ACHN (cell line): ENCODE measurements at regions not wholly inside any gene's neighbourhood (a gene's known extent, or its start where the extent isn't known, plus 50 kb on each side); places are given as distances from the start of the nearest gene placed in this dataset.

Experiments
- DNase-seq: peaks from one replicate; pipeline ENCODE4 v3.0.0-alpha.2; 2015
- in situ Hi-C: cut with HindIII; loops from 2 replicates; pipeline ENCODE4 v1.10.0; 2017; ENCODE audit warnings: low sequenced_read_pairs, low pct_ligation_motif_present, low pct_unique_long_range_greater_than_20kb

GRCh38 chr5:3312299-3312698, 283.3 kb upstream of the IRX1 start:
- in situ Hi-C loops, result no loop called here
- no peak for DNase-seq

DNA sequence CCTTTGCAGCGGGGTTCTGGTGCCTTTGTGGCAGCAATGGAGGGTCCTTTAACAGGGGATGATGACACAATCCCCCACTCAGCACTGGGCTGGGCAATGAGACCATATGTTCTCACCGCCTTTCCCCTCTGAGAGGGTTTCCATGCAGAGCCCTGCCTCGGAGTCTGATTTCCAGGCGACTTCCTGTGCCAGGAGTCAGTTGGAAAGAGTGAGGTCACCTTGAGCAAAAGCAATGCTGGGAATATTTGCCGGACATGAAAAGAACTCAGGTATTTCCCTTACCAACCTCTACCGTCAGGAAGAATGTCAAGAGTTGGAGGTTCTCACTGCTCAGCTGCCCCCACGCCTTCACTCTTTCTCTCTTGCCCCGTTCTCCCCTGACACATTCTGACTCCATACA, 284.2 kb upstream of the IRX1 start:
- no peak for DNase-seq
- in situ Hi-C loops, result no loop called here

GRCh38 chr5:3310541-3311261, 284.9 kb upstream of the IRX1 start:
- in situ Hi-C loops, result no loop called here
- DNase-seq, result peak; percentile 5

DNA sequence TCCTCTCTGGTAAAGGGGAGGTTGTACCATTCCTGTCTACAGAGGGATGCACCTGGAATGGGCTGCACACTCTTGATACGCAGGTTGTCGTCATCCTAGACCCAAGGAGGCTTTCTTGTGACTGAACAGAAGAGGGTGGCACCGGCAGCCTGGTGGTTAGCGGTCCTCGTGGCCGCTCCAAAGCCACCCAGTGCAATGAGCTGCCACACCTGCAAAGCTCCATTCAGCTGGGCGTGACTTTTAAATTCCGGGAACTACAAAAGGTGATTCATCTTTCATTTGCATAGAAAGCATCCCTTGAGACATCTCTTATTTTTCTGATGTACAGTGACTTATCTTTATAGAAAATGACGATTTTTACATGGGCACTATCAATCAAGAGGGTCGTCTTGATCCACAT, 286.1 kb upstream of the IRX1 start:
- no peak for DNase-seq
- in situ Hi-C loops, result no loop called here

- DNase-seq, result no peak
- in situ Hi-C loops, result no loop called here
Observed at GRCh38 chr5:3307982-3308621, 287.5 kb upstream of the IRX1 start.

DNA sequence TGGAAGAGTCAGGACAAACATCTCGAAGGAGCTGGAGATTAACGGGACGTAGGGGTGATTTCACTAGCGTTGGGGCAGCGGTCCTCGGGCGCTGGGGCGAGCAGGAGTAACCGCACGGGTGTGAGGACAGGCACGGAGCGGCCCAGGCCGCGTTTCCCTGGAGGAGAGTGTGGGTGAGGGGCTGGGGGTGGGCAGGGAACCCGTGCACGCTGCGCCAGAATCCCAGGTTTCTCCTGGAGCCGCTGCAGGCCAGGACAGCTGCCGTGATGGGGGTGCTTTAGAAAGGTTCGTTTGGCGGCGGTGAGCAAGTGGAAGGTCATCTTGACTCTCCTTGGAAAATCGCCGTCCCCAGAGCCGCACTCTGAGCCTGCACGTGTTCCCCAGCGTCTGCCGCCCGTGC, 290.2 kb upstream of the IRX1 start:
- no peak for DNase-seq
- in situ Hi-C loops, result no loop called here

DNA sequence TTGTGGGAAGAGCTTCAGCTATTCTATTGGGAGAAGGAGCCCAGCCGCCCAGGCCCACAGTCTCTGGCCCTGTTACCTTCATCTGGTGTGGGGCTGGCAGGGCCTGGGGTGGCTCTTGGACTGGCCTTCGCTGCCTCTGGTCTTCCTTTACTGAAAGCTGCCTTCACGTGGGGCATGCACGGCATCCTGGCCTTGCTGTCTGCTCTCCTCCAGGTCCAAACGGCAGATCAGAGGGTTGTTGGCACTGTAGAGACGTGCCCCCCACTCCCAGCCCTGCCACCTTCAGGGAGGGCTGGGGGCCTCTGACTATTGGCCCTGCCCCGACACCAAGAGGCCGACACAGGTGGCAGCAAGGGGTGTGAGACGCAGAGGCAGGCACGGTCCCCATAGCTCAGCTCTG, 291.3 kb upstream of the IRX1 start:
- in situ Hi-C loops, result no loop called here

GRCh38 chr5:3303777-3304176, 291.9 kb upstream of the IRX1 start:
- in situ Hi-C loops, result no loop called here
- DNase-seq, result no peak

More for the DNA sequence above, 291.3 kb upstream of the IRX1 start:
- DNase-seq, result no peak

DNA sequence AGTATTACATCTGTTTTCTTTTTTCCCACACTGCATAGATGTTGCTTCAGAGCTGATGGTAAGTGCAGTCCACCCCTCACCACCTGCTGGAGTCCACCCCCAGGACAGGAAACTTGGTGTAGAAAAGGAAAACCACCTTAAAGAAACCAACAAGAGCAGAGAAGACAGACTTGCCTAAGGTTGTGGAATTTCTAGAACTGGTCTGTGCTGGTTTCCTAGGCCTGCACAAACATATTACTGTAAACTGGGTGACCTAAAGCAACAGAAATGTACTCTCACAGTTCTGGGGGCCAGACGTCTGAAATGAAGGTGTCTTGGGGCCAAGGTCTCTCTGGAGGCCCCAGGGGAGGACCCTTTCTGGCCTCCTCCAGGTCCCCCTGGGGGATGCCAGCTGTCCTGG, 293.4 kb upstream of the IRX1 start:
- in situ Hi-C loops, result no loop called here
- DNase-seq, result no peak

GRCh38 chr5:3301306-3301705, 294.3 kb upstream of the IRX1 start:
- DNase-seq, result no peak
- in situ Hi-C loops, result no loop called here

DNA sequence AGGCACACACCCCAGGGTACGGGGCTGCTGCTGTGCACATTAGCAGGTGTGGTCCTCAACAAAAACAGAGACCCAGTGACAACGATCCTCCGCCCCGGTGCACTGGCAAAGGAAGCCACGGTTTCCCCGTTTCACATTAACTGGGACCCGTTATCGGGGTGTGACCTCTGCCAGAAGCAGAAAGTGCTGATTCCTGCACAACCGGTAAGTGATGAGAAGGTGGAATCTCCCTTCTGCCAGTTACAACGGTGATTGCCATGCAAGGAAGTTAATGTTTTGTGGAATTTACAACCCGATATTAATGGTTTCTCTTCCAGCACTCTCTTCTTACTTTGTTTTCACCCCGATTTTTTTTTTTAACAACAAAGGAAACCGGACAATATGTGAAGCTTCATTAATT, 294.9 kb upstream of the IRX1 start:
- in situ Hi-C loops, result no loop called here
- DNase-seq, result no peak

GRCh38 chr5:3299441-3299840, 296.2 kb upstream of the IRX1 start:
- DNase-seq, result no peak
- in situ Hi-C loops, result no loop called here

DNA sequence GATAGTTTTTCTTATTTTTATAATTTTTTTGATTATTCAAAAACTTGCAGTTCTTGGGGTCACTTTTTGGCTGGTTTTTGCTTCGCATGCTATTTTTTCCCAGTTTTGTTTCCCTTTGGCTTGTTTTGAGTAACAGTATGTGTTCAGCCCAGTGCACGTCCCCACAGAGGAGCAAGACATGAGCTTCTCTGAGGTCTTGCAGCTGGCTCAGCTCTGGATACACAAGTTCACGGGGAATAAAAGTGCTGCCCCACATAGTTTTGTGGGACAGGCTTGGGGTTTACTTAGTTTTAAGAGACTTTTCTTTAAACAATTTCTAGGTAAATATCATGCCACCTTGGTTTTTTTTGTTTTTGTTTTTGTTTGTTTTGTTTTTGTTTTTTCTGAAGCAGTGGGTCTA, 297.8 kb upstream of the IRX1 start:
- in situ Hi-C loops, result no loop called here
- DNase-seq, result no peak

- in situ Hi-C loops, result no loop called here
- DNase-seq, result no peak
Observed at GRCh38 chr5:3288325-3288724, 307.3 kb upstream of the IRX1 start.

GRCh38 chr5:3287516-3287915, 308.1 kb upstream of the IRX1 start:
- in situ Hi-C loops, result no loop called here

DNA sequence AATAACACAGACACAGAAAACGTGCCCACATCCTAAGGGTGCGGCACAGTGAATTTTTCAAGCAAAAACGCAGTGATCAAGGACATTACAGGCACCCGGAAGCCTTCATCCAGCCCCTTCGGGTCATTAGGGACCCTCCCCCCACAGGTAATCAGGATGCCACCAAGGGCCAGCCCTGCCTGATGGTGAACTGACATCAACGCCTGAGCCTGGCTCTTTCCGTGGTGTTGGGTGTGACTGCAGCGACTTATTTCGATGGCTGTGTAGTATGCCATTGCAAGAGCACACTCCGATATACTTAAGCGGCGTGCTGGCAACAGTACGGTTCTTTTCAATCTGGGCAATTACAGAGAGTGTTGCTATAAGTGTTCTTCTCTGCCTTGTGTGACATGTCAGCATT, 310.0 kb upstream of the IRX1 start:
- no peak for DNase-seq
- in situ Hi-C loops, result no loop called here

More at GRCh38 chr5:3287516-3287915, 308.1 kb upstream of the IRX1 start:
- DNase-seq, result no peak

- DNase-seq, result no peak
- in situ Hi-C loops, result no loop called here
Observed at GRCh38 chr5:3284506-3284905, 311.1 kb upstream of the IRX1 start.

DNA sequence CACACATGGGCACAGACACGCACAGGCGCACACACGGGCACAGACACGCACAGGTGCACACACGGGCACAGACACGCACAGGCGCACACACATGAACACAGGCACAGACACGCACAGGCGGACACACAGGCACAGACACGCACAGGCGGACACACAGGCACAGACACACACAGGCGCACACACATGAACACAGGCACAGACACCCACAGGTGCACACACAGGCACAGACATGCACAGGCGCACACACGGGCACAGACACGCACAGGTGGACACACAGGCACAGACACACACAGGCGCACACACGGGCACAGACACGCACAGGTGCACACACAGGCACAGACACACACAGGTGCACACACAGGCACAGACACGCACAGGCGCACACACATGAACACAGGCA, 312.8 kb upstream of the IRX1 start:
- no peak for DNase-seq
- in situ Hi-C loops, result no loop called here

GRCh38 chr5:3281366-3281765, 314.3 kb upstream of the IRX1 start:
- in situ Hi-C loops, result no loop called here
- no peak for DNase-seq

- DNase-seq, result no peak
- in situ Hi-C loops, result no loop called here
Observed at GRCh38 chr5:3278643-3279042, 317.0 kb upstream of the IRX1 start.
